ENCODE measurements at regions not wholly inside any gene's neighbourhood (a gene's known extent, or its start where the extent isn't known, plus 50 kb on each side); places are given as distances from the start of the nearest gene placed in this dataset.
A peak's percentile ranks its signal among the peaks of the same experiment; 100 is the strongest.

GRCh38 chr7:49166441-49166840, 242.1 kb downstream of the CDC14C start:
- Histone ChIP-seq H3K36me3 (ENCODE audit: insufficient read depth, low read length) (no peaks in the 10 kb centered on the region), H3F3A (ENCODE audit: low read depth) (no peaks in the 10 kb centered on the region), H3K79me2 (ENCODE audit: insufficient read depth, low read length) (no peaks in the 10 kb centered on the region), H2AFZ (ENCODE audit: low read length) (no peak overlapping the region), H3K9ac (ENCODE audit: low read depth, low read length, poor library complexity, severe bottlenecking) (no peak overlapping the region), H3K9me3 (ENCODE audit: insufficient read depth, low read depth, low read length) (no peaks in the 10 kb centered on the region), H3K9me2 (replicated peaks; ENCODE audit: low read depth, low read length) (no peaks in the 10 kb centered on the region), H3K27me3 (ENCODE audit: insufficient read depth, low read length, poor library complexity, severe bottlenecking) (no peaks in the 10 kb centered on the region), H4K20me1 (ENCODE audit: insufficient read depth, low read length, poor library complexity, severe bottlenecking) (no peaks in the 10 kb centered on the region), H3K4me1 (ENCODE audit: insufficient read depth, low read length, poor library complexity, severe bottlenecking) (no peaks in the 10 kb centered on the region), H3K4me2 (ENCODE audit: low read depth, low read length, poor library complexity, severe bottlenecking) (no peak overlapping the region), H3K4me3 (ENCODE audit: low read length, poor library complexity, severe bottlenecking) (no peak overlapping the region)
- TF ChIP-seq CTCF (conservative IDR thresholded peaks at IDR 0.05; ENCODE audit: low read length) (peak; percentile 41), EZH2phosphoT487 (IDR thresholded peaks at IDR 0.05; ENCODE audit: borderline replicate concordance) (no peak)

DNA sequence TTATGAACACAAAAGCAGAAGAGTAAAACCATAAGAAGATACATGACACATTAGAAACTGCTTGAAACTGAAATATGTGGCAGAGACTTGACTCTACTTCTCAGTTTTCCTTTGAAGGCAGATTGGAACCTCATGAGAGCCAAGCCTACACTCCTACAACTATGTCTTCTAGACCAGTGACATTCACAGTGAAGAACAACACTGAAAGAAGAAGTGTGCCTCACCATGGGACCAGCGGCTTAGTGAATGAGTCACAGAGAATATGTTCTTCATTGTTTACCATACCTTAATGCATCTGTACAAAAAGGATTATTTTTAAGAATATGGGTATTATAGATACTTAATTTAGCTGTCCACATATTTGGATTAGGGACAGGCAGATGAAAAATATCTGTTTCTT, 248.3 kb downstream of the CDC14C start:
- Histone ChIP-seq H3K4me2 (ENCODE audit: low read depth, low read length, poor library complexity, severe bottlenecking) (no peak overlapping the region), H2AFZ (ENCODE audit: low read length) (no peak overlapping the region), H3K27me3 (ENCODE audit: insufficient read depth, low read length, poor library complexity, severe bottlenecking) (no peaks in the 10 kb centered on the region), H3K9me2 (replicated peaks; ENCODE audit: low read depth, low read length) (no peaks in the 10 kb centered on the region), H3K79me2 (ENCODE audit: insufficient read depth, low read length) (no peaks in the 10 kb centered on the region), H4K20me1 (ENCODE audit: insufficient read depth, low read length, poor library complexity, severe bottlenecking) (no peaks in the 10 kb centered on the region), H3K36me3 (ENCODE audit: insufficient read depth, low read length) (no peaks in the 10 kb centered on the region), H3K4me3 (ENCODE audit: low read length, poor library complexity, severe bottlenecking) (no peak overlapping the region), H3K9ac (ENCODE audit: low read depth, low read length, poor library complexity, severe bottlenecking) (no peak overlapping the region), H3F3A (ENCODE audit: low read depth) (no peaks in the 10 kb centered on the region), H3K9me3 (ENCODE audit: insufficient read depth, low read depth, low read length) (no peaks in the 10 kb centered on the region), H3K4me1 (ENCODE audit: insufficient read depth, low read length, poor library complexity, severe bottlenecking) (no peaks in the 10 kb centered on the region)
- no peak for TF ChIP-seq EZH2phosphoT487 (IDR thresholded peaks at IDR 0.05; ENCODE audit: borderline replicate concordance)
- TF ChIP-seq CTCF (conservative IDR thresholded peaks at IDR 0.05; ENCODE audit: low read length): no peak

DNA sequence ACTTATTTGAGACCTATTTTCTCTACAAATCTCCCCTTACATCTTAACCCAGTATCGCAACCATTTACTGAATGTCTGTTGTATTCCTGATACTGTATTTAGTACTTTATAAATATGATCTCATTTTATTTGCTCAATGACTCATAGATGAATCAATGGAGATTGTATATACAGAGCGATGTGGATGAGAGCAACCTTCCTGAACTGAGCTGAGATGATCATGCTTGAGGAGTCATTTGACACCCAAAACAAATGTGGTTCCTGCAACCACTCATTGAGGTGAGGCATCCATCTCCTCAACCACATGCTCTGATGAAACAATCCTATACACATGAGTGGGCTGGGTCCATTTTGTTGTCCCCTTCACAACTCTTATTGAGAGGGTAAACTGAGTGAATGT, 250.0 kb downstream of the CDC14C start:
- H4K20me1 ChIP-seq (ENCODE audit: insufficient read depth, low read length, poor library complexity, severe bottlenecking): no peaks in the 10 kb centered on the region
- no peak overlapping the region for H3K9ac ChIP-seq (ENCODE audit: low read depth, low read length, poor library complexity, severe bottlenecking)
- H3K9me3 ChIP-seq (ENCODE audit: insufficient read depth, low read depth, low read length): no peaks in the 10 kb centered on the region
- no peaks in the 10 kb centered on the region for H3K9me2 ChIP-seq (replicated peaks; ENCODE audit: low read depth, low read length)
- H2AFZ ChIP-seq (ENCODE audit: low read length): no peak overlapping the region
- H3F3A ChIP-seq (ENCODE audit: low read depth): no peaks in the 10 kb centered on the region
- no peaks in the 10 kb centered on the region for H3K27me3 ChIP-seq (ENCODE audit: insufficient read depth, low read length, poor library complexity, severe bottlenecking)
- H3K4me2 ChIP-seq (ENCODE audit: low read depth, low read length, poor library complexity, severe bottlenecking): no peak overlapping the region
- no peak overlapping the region for H3K4me3 ChIP-seq (ENCODE audit: low read length, poor library complexity, severe bottlenecking)
- H3K4me1 ChIP-seq (ENCODE audit: insufficient read depth, low read length, poor library complexity, severe bottlenecking): no peaks in the 10 kb centered on the region
- no peaks in the 10 kb centered on the region for H3K79me2 ChIP-seq (ENCODE audit: insufficient read depth, low read length)
- no peak for TF ChIP-seq CTCF (conservative IDR thresholded peaks at IDR 0.05; ENCODE audit: low read length)
- H3K36me3 ChIP-seq (ENCODE audit: insufficient read depth, low read length): no peaks in the 10 kb centered on the region

Data from Loucy (cell line).